GM12878 (cell line): ENCODE measurements at regions not wholly inside any gene's neighbourhood (a gene's known extent, or its start where the extent isn't known, plus 50 kb on each side); places are given as distances from the start of the nearest gene placed in this dataset.

ENCODE experiments used
- ATAC-seq: fragments of 200-7000 bp; cut with Tn5 transposase; 3 replicates; pipeline ENCODE4 v1.9.1; 2020; ENCODE audit warnings: mild to moderate bottlenecking, moderate library complexity
- BruUV-seq: library from RNA; stranded (reverse); fragments of 400-500 nt; replicated peaks from 2 replicates; lab custom pipeline; 2021; lab: Mats Ljungman, UMichigan
- CTCF ChIA-PET: fragments of 300-600 bp; sonication (Branson Sonifier 250); formaldehyde crosslinking; extraction: SDS; loops from one replicate; lab custom pipeline; 2021; ENCODE audit warnings: inconsistent platforms; lab: Yijun Ruan, JAX
- POLR2A ChIA-PET: fragments of 350-600 bp; formaldehyde crosslinking; extraction: SDS; loops from one replicate; lab custom pipeline; 2021; ENCODE audit warnings: inconsistent platforms; lab: Charles Lee
- RAD21 ChIA-PET: fragments of 300-600 bp; sonication (Branson Sonifier 250); formaldehyde crosslinking; loops from one replicate; lab custom pipeline; 2023; ENCODE audit warnings: antibody characterized with exemption; ENCODE audit not compliant: unreplicated experiment; lab: Charles Lee
- SMC1A ChIA-PET: fragments of 300-600 bp; sonication (Branson Sonifier 250); formaldehyde crosslinking; loops from one replicate; lab custom pipeline; 2023; ENCODE audit not compliant: unreplicated experiment, uncharacterized antibody; lab: Charles Lee
- DNase-seq: peaks from one replicate; pipeline ENCODE4 v3.0.0-alpha.2; 2011; ENCODE audit warnings: low read depth, low spot score
- FAIRE-seq: peaks from 3 replicates; lab custom pipeline; 2011; peaks lifted over from hg19 to GRCh38; lab: Jason Lieb, UNC
- H2AFZ ChIP-seq: 2 replicates; pipeline ENCODE4 v1.6.0; 2011; ENCODE audit warnings: low read depth, low read length, control low read depth; ENCODE audit not compliant: control insufficient read depth
- H3K27ac ChIP-seq: 2 replicates; pipeline ENCODE4 v1.5.1; 2011; ENCODE audit warnings: control low read depth; ENCODE audit not compliant: control insufficient read depth, insufficient read depth
- H3K27me3 ChIP-seq, 2 experiments: replicated peaks in 1 of 2; 2 replicates each; pipeline versions ENCODE4 v1.6.0 to v1.6.1; 2011; ENCODE audit warnings: low read length in 1 of 2; ENCODE audit not compliant: control insufficient read depth in 2 of 2, insufficient read depth in 2 of 2
- H3K36me3 ChIP-seq, 2 experiments: 2 replicates each; pipeline ENCODE4 v1.5.1; 2011; ENCODE audit warnings: low read length in 1 of 2; ENCODE audit not compliant: control insufficient read depth in 2 of 2, insufficient read depth in 2 of 2
- H3K4me1 ChIP-seq: 2 replicates; pipeline ENCODE4 v1.6.1; 2011; ENCODE audit warnings: mild to moderate bottlenecking, low read length, moderate library complexity, mixed read lengths; ENCODE audit not compliant: control insufficient read depth, insufficient read depth
- H3K4me2 ChIP-seq: 2 replicates; pipeline ENCODE4 v1.6.0; 2011; ENCODE audit warnings: control low read depth; ENCODE audit not compliant: control insufficient read depth, insufficient read depth
- H3K4me3 ChIP-seq: fragments of 200-600 bp; sonication (generic); 2 replicates; pipeline ENCODE4 v1.5.1; 2016
- H3K79me2 ChIP-seq: 2 replicates; pipeline ENCODE4 v1.6.0; 2011; ENCODE audit warnings: low read length; ENCODE audit not compliant: control insufficient read depth, insufficient read depth
- H3K9ac ChIP-seq: 2 replicates; pipeline ENCODE4 v1.8.0; 2011; ENCODE audit warnings: low read length, control low read depth, mixed read lengths; ENCODE audit not compliant: control insufficient read depth, insufficient read depth
- H3K9me3 ChIP-seq: replicated peaks from 3 replicates; pipeline ENCODE4 v1.5.1; 2011; ENCODE audit warnings: mild to moderate bottlenecking, low read length; ENCODE audit not compliant: control insufficient read depth, insufficient read depth
- H4K20me1 ChIP-seq: 2 replicates; pipeline ENCODE4 v1.6.0; 2011; ENCODE audit not compliant: control insufficient read depth, insufficient read depth
- ASH2L ChIP-seq: fragments of 300-600, 200-600 bp; sonication (generic); IDR thresholded peaks from 2 replicates; pipeline ENCODE4 v1.6.1; 2017; ENCODE audit warnings: low read depth, mild to moderate bottlenecking, borderline replicate concordance
- CHD2 ChIP-seq: IDR thresholded peaks from 2 replicates; pipeline ENCODE4 v1.6.1; 2011; ENCODE audit warnings: low read depth, low read length, improper control_type of control experiment, borderline replicate concordance
- CREM ChIP-seq: IDR thresholded peaks from 2 replicates; pipeline ENCODE4 v1.6.1; 2014; ENCODE audit warnings: antibody characterized with exemption, low read depth
- DPF2 ChIP-seq: fragments of 450-650 bp; IDR thresholded peaks from 2 replicates; pipeline ENCODE4 v1.6.1; 2017; ENCODE audit warnings: mild to moderate bottlenecking
- EED ChIP-seq: sonication (generic); IDR thresholded peaks from 2 replicates; pipeline ENCODE4 v1.6.1; 2016; ENCODE audit warnings: antibody characterized with exemption, low read depth
- ESRRA ChIP-seq: IDR thresholded peaks from 2 replicates; pipeline ENCODE4 v1.6.1; 2012; ENCODE audit warnings: mild to moderate bottlenecking, low read length, improper control_type of control experiment
- GATAD2B ChIP-seq: fragments of 450-650 bp; conservative IDR thresholded peaks from 2 replicates; pipeline ENCODE4 v1.6.1; 2017; ENCODE audit warnings: low read depth, mild to moderate bottlenecking, moderate library complexity
- HCFC1 ChIP-seq: fragments of 150-350 bp; IDR thresholded peaks from 2 replicates; pipeline ENCODE4 v1.6.1; 2014; ENCODE audit warnings: low read length
- IRF4 ChIP-seq: IDR thresholded peaks from 2 replicates; pipeline ENCODE4 v1.6.1; 2011; ENCODE audit warnings: low read depth, low read length
- NR2C1 ChIP-seq: fragments of 450-650 bp; IDR thresholded peaks from 2 replicates; pipeline ENCODE4 v1.6.1; 2017; ENCODE audit warnings: antibody characterized with exemption, mild to moderate bottlenecking, moderate library complexity
- NR2F1 ChIP-seq: fragments of 450-650 bp; conservative IDR thresholded peaks from 2 replicates; pipeline ENCODE4 v1.6.1; 2017; ENCODE audit warnings: mild to moderate bottlenecking
- SIX5 ChIP-seq: IDR thresholded peaks from 2 replicates; pipeline ENCODE4 v1.6.1; 2011; ENCODE audit warnings: mild to moderate bottlenecking, low read depth, low read length, moderate library complexity; ENCODE audit not compliant: severe bottlenecking
- SMARCA5 ChIP-seq: fragments of 450-650 bp; IDR thresholded peaks from 2 replicates; pipeline ENCODE4 v1.6.1; 2017; ENCODE audit warnings: mild to moderate bottlenecking
- SMC3 ChIP-seq: IDR thresholded peaks from 2 replicates; pipeline ENCODE4 v1.6.1; 2011; ENCODE audit warnings: low read length, improper control_type of control experiment, borderline replicate concordance
- STAT3 ChIP-seq: IDR thresholded peaks from 2 replicates; pipeline ENCODE4 v1.6.1; 2011; ENCODE audit warnings: low read depth, low read length, improper control_type of control experiment
- WRNIP1 ChIP-seq: IDR thresholded peaks from 2 replicates; pipeline ENCODE4 v1.6.1; 2011; ENCODE audit warnings: low read depth, low read length, improper control_type of control experiment, borderline replicate concordance
- YY1 ChIP-seq: IDR thresholded peaks from 2 replicates; pipeline ENCODE4 v1.6.1; 2011; ENCODE audit warnings: low read depth, mild to moderate bottlenecking, low read length
- ZNF622 ChIP-seq: fragments of 450-650 bp; IDR thresholded peaks from 2 replicates; pipeline ENCODE4 v1.6.1; 2017; ENCODE audit warnings: mild to moderate bottlenecking, inconsistent platforms
- ZZZ3 ChIP-seq: IDR thresholded peaks from 2 replicates; pipeline ENCODE4 v1.6.1; 2011; ENCODE audit warnings: low read depth; ENCODE audit not compliant: control insufficient read depth, insufficient read length
- WGBS: methylation state at CpG from one replicate; pipeline ENCODE4 v1.1.6; 2016; ENCODE audit warnings: low lambda C conversion rate; ENCODE audit not compliant: insufficient replicate concordance, insufficient coverage; ENCODE audit errors: missing lambda C conversion rate; 5-methylcytosine and 5-hydroxymethylcytosine counted together
- in situ Hi-C: fragments of 300-500 bp; cut with MboI; formaldehyde crosslinking; loops from 9 replicates; pipeline ENCODE4 v1.14.3; 2018; ENCODE audit warnings: mixed read lengths
- intact Hi-C: fragments of 100-400 bp; cut with micrococcal nuclease; formaldehyde crosslinking; loops from one replicate; pipeline ENCODE4 v1.14.2; 2022; ENCODE audit not compliant: unreplicated experiment
- TF ChIP-seq, protein P1 (sequence below), 3 experiments: IDR thresholded peaks in 2 of 3; conservative IDR thresholded peaks in 1 of 3; 2 replicates each; pipeline ENCODE4 v1.5.1; 2011; ENCODE audit warnings: low read depth in 3 of 3, low read length in 3 of 3, mild to moderate bottlenecking in 3 of 3, control low read depth in 2 of 3, moderate library complexity in 2 of 3, inconsistent platforms in 1 of 3, mixed read lengths in 1 of 3; ENCODE audit not compliant: control insufficient read depth in 2 of 3, insufficient read depth in 1 of 3; ENCODE audit errors: extremely low read depth in 1 of 3

GRCh38 chr3:67907735-67908134 is 253.3 kb upstream of the SUCLG2 start:
- intact Hi-C loops, result no loop called here
- FAIRE-seq (no peak), ATAC-seq (no peak), DNase-seq (no peak)
- H3K36me3 ChIP-seq, result no peaks in the 10 kb centered on the region
- H3K4me3 ChIP-seq, result no peak overlapping the region
- CTCF ChIA-PET, result no interaction called here
- SMC1A ChIA-PET, result no interaction called here
- no peaks in the 10 kb centered on the region for H3K9me3 ChIP-seq
- H3K4me1 ChIP-seq, result no peaks in the 10 kb centered on the region
- H3K9ac ChIP-seq, result no peak overlapping the region
- BruUV-seq, result no TSS peak
- no peak overlapping the region for H3K4me2 ChIP-seq
- H3K27me3 ChIP-seq, result no peaks in the 10 kb centered on the region
- H2AFZ ChIP-seq, result no peak overlapping the region
- WGBS, result 0% methylated on average over 1 of the region's 1 CpG
- no peak for TF ChIP-seq SMC3
- TF ChIP-seq IRF4, result no peak
- no peak for TF ChIP-seq CREM
- no peak for TF ChIP-seq SIX5
- TF ChIP-seq WRNIP1, result no peak
- no peak for TF ChIP-seq ESRRA
- no peak for TF ChIP-seq HCFC1
- no peak for TF ChIP-seq GATAD2B
- TF ChIP-seq ZNF622, result no peak
- no peak for TF ChIP-seq STAT3
- no peak for TF ChIP-seq EED
- no peak for TF ChIP-seq SMARCA5
- no peak for TF ChIP-seq YY1
- no peak for TF ChIP-seq NR2C1
- no peak for TF ChIP-seq ZZZ3
- TF ChIP-seq, protein P1, sequence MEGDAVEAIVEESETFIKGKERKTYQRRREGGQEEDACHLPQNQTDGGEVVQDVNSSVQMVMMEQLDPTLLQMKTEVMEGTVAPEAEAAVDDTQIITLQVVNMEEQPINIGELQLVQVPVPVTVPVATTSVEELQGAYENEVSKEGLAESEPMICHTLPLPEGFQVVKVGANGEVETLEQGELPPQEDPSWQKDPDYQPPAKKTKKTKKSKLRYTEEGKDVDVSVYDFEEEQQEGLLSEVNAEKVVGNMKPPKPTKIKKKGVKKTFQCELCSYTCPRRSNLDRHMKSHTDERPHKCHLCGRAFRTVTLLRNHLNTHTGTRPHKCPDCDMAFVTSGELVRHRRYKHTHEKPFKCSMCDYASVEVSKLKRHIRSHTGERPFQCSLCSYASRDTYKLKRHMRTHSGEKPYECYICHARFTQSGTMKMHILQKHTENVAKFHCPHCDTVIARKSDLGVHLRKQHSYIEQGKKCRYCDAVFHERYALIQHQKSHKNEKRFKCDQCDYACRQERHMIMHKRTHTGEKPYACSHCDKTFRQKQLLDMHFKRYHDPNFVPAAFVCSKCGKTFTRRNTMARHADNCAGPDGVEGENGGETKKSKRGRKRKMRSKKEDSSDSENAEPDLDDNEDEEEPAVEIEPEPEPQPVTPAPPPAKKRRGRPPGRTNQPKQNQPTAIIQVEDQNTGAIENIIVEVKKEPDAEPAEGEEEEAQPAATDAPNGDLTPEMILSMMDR (IDR thresholded peaks at IDR 0.05 in 2 of 3, conservative IDR thresholded peaks at IDR 0.05 in 1 of 3; ENCODE audit: control insufficient read depth in 2 of 3, extremely low read depth in 1 of 3, insufficient read depth in 1 of 3, low read depth in 3 of 3, low read length in 3 of 3), result no peak
- TF ChIP-seq CHD2, result no peak
- no peak for TF ChIP-seq ASH2L
- TF ChIP-seq DPF2, result no peak
- TF ChIP-seq NR2F1, result no peak
- in situ Hi-C loops, result no loop called here
- H4K20me1 ChIP-seq, result no peaks in the 10 kb centered on the region
- no peaks in the 10 kb centered on the region for H3K79me2 ChIP-seq
- POLR2A ChIA-PET, result no interaction called here
- RAD21 ChIA-PET, result no interaction called here
- H3K27ac ChIP-seq, result no peak overlapping the region
